ENCODE measurements at regions not wholly inside any gene's neighbourhood (a gene's known extent, or its start where the extent isn't known, plus 50 kb on each side); places are given as distances from the start of the nearest gene placed in this dataset.

DNA sequence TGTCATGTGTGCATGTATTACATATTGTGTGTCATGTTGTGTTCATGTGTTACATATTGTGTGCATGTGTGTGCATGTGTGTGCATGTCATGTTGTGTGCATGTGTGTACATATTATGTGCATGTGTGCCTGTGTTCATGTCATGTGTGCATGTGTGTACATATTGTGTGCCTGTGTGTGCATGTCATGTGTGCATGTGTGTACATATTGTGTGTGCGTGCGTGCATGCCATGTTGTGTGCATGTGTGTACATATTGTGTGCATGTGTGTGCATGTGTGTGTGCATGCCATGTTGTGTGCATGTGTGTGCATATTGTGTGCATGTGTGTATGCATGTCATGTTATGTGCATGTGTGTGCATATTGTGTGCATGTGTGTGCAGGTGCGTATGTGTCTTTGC is 267.1 kb downstream of the EIPR1 start:
- TF ChIP-seq CTCF (IDR thresholded peaks at IDR 0.05; ENCODE audit: low read depth, low read length), result no peak
- no peak for TF ChIP-seq EZH2phosphoT487 (IDR thresholded peaks at IDR 0.05; ENCODE audit: low read depth)
